WTC11 (cell line): ENCODE measurements at regions not wholly inside any gene's neighbourhood (a gene's known extent, or its start where the extent isn't known, plus 50 kb on each side); places are given as distances from the start of the nearest gene placed in this dataset.

Source experiments
- ATAC-seq: fragments of 200-7000 bp; cut with Tn5 transposase; 2 replicates; pipeline ENCODE4 v1.10.0; 2021; ENCODE audit warnings: mild to moderate bottlenecking, moderate library complexity
- CTCF ChIA-PET: fragments of 300-600 bp; sonication (Branson Sonifier 250); formaldehyde crosslinking; loops from one replicate; lab custom pipeline; 2021; ENCODE audit warnings: antibody characterized with exemption; lab: Charles Lee
- POLR2A ChIA-PET: fragments of 350-600 bp; sonication (Branson Sonifier 250); formaldehyde crosslinking; loops from one replicate; lab custom pipeline; 2021; ENCODE audit warnings: antibody characterized with exemption; lab: Charles Lee
- DNase-seq: peaks from one replicate; pipeline ENCODE4 v3.0.0; 2021; ENCODE audit warnings: low spot score
- H3K27ac Mint-ChIP-seq: 2 replicates; pipeline ENCODE4 v1.8.0; 2021; ENCODE audit warnings: mixed read lengths
- H3K27me3 Mint-ChIP-seq: 2 replicates; pipeline ENCODE4 v1.8.0; 2021; ENCODE audit warnings: low read depth, mild to moderate bottlenecking, moderate library complexity, mixed read lengths
- H3K36me3 Mint-ChIP-seq: 2 replicates; pipeline ENCODE4 v1.8.0; 2021; ENCODE audit warnings: mixed read lengths
- H3K4me1 Mint-ChIP-seq: 2 replicates; pipeline ENCODE4 v1.8.0; 2022; ENCODE audit warnings: mixed read lengths
- H3K4me3 Mint-ChIP-seq: 2 replicates; pipeline ENCODE4 v1.8.0; 2021; ENCODE audit warnings: mild to moderate bottlenecking, moderate library complexity, mixed read lengths
- H3K9me3 Mint-ChIP-seq: 2 replicates; pipeline ENCODE4 v1.8.0; 2021; ENCODE audit warnings: mixed read lengths
- ARID4B ChIP-seq: sonication (generic); formaldehyde crosslinking; IDR thresholded peaks from 2 replicates; pipeline ENCODE4 v1.8.0; 2023; ENCODE audit warnings: missing genetic modification reagents, mild to moderate bottlenecking, borderline replicate concordance
- ATF2 ChIP-seq: sonication (generic); formaldehyde crosslinking; IDR thresholded peaks from 2 replicates; pipeline ENCODE4 v1.8.1; 2022; ENCODE audit warnings: low read depth, missing genetic modification reagents, borderline replicate concordance
- ATF3 ChIP-seq: sonication (generic); formaldehyde crosslinking; conservative IDR thresholded peaks from 2 replicates; pipeline ENCODE4 v1.8.1; 2022; ENCODE audit warnings: mild to moderate bottlenecking, missing genetic modification reagents
- CBFB ChIP-seq: sonication (generic); formaldehyde crosslinking; IDR thresholded peaks from 2 replicates; pipeline ENCODE4 v1.8.1; 2022; ENCODE audit warnings: mild to moderate bottlenecking, low read depth, missing genetic modification reagents
- CREB1 ChIP-seq: sonication (generic); formaldehyde crosslinking; IDR thresholded peaks from 2 replicates; pipeline ENCODE4 v1.8.0; 2023; ENCODE audit warnings: mild to moderate bottlenecking, missing genetic modification reagents
- E2F1 ChIP-seq: sonication (generic); formaldehyde crosslinking; IDR thresholded peaks from 2 replicates; pipeline ENCODE4 v1.8.0; 2022; ENCODE audit warnings: mild to moderate bottlenecking, missing genetic modification reagents
- ETV6 ChIP-seq: sonication (generic); formaldehyde crosslinking; IDR thresholded peaks from 2 replicates; pipeline ENCODE4 v1.8.1; 2022; ENCODE audit warnings: mild to moderate bottlenecking, missing genetic modification reagents
- GRHL2 ChIP-seq: fragments of 250-450 bp; sonication (Bioruptor Pico); IDR thresholded peaks from 2 replicates; pipeline ENCODE4 v1.8.0; 2022; ENCODE audit warnings: mild to moderate bottlenecking, moderate library complexity; ENCODE audit not compliant: insufficient replicate concordance, severe bottlenecking
- IRF2 ChIP-seq: sonication (generic); formaldehyde crosslinking; IDR thresholded peaks from 2 replicates; pipeline ENCODE4 v1.8.0; 2022; ENCODE audit warnings: low read depth, missing genetic modification reagents, borderline replicate concordance
- JAZF1 ChIP-seq: fragments of 250-450 bp; sonication (Bioruptor Pico); IDR thresholded peaks from 2 replicates; pipeline ENCODE4 v1.9.0; 2021; ENCODE audit warnings: moderate library complexity, mild to moderate bottlenecking, inconsistent platforms
- MAX ChIP-seq: sonication (generic); formaldehyde crosslinking; IDR thresholded peaks from 2 replicates; pipeline ENCODE4 v1.8.0; 2022; ENCODE audit warnings: mild to moderate bottlenecking, missing genetic modification reagents
- NFE2L1 ChIP-seq: sonication (generic); formaldehyde crosslinking; IDR thresholded peaks from 2 replicates; pipeline ENCODE4 v1.8.1; 2023; ENCODE audit warnings: missing genetic modification reagents
- NR2C2 ChIP-seq: sonication (generic); formaldehyde crosslinking; IDR thresholded peaks from 2 replicates; pipeline ENCODE4 v1.8.0; 2022; ENCODE audit warnings: mild to moderate bottlenecking, missing genetic modification reagents
- PRRX2 ChIP-seq: fragments of 250-450 bp; sonication (Bioruptor Pico); IDR thresholded peaks from 2 replicates; pipeline ENCODE4 v1.8.0; 2021; ENCODE audit warnings: mild to moderate bottlenecking
- RELA ChIP-seq: sonication (generic); formaldehyde crosslinking; IDR thresholded peaks from 2 replicates; pipeline ENCODE4 v1.8.1; 2022; ENCODE audit warnings: missing genetic modification reagents, mild to moderate bottlenecking, borderline replicate concordance
- TEAD4 ChIP-seq: sonication (generic); formaldehyde crosslinking; IDR thresholded peaks from 2 replicates; pipeline ENCODE4 v1.8.0; 2022; ENCODE audit warnings: mild to moderate bottlenecking, missing genetic modification reagents
- ZBTB21 ChIP-seq: sonication (generic); formaldehyde crosslinking; IDR thresholded peaks from 2 replicates; pipeline ENCODE4 v1.8.1; 2023; ENCODE audit warnings: mild to moderate bottlenecking, missing genetic modification reagents, borderline replicate concordance
- ZNF219 ChIP-seq: sonication (generic); formaldehyde crosslinking; IDR thresholded peaks from 2 replicates; pipeline ENCODE4 v1.8.0; 2023; ENCODE audit warnings: missing genetic modification reagents, mild to moderate bottlenecking, borderline replicate concordance
- ZNF232 ChIP-seq: sonication (generic); formaldehyde crosslinking; IDR thresholded peaks from 2 replicates; pipeline ENCODE4 v1.8.0; 2022; ENCODE audit warnings: mild to moderate bottlenecking, missing genetic modification reagents
- ZNF281 ChIP-seq: sonication (generic); formaldehyde crosslinking; IDR thresholded peaks from 2 replicates; pipeline ENCODE4 v1.8.0; 2023; ENCODE audit warnings: mild to moderate bottlenecking, missing genetic modification reagents
- ZNF423 ChIP-seq: fragments of 250-450 bp; sonication (Bioruptor Pico); IDR thresholded peaks from 2 replicates; pipeline ENCODE4 v2.1.2; 2022; ENCODE audit warnings: mild to moderate bottlenecking, moderate library complexity
- ZNF532 ChIP-seq: fragments of 250-450 bp; sonication (Bioruptor Pico); IDR thresholded peaks from 2 replicates; pipeline ENCODE4 v1.9.0; 2021; ENCODE audit warnings: mild to moderate bottlenecking, borderline replicate concordance

- Mint-ChIP-seq H3K4me3 (no peak overlapping the region), H3K9me3 (peaks cover 7% of the 10 kb centered on the region)
- TF ChIP-seq ZBTB21 (CRISPR knock-in tag) = no peak
- TF ChIP-seq CBFB = no peak
- no peak for TF ChIP-seq ZNF232 (CRISPR knock-in tag)
- TF ChIP-seq, all 79 proteins: peak for 0
- Mint-ChIP-seq H3K4me1 (no peaks in the 10 kb centered on the region), H3K27ac (no peak overlapping the region), H3K27me3 (no peaks in the 10 kb centered on the region), H3K36me3 (no peaks in the 10 kb centered on the region)
- DNase-seq (no peak), ATAC-seq (no peak)
- POLR2A ChIA-PET = interaction anchor here (0.6 kb wide), 1 partner anchor 270 kb away, joined by 5 read pairs; no protein-coding TSS in a partner anchor
- CTCF ChIA-PET = interaction anchor here (0.6 kb wide), 1 partner anchor 820 kb away, joined by 5 read pairs; no protein-coding TSS in a partner anchor
Measured at GRCh38 chr1:105492921-105493320, 1563.6 kb upstream of the PRMT6 start.

- H3K27me3 Mint-ChIP-seq = no peaks in the 10 kb centered on the region
- no peaks in the 10 kb centered on the region for H3K36me3 Mint-ChIP-seq
- no peaks in the 10 kb centered on the region for H3K9me3 Mint-ChIP-seq
- no peak overlapping the region for H3K27ac Mint-ChIP-seq
- ChIA-PET POLR2A (no interaction called here), CTCF (no interaction called here)
- no peaks in the 10 kb centered on the region for H3K4me1 Mint-ChIP-seq
- no peak for DNase-seq
- no peak for ATAC-seq
- H3K4me3 Mint-ChIP-seq = no peak overlapping the region
- TF ChIP-seq NR2C2 (CRISPR knock-in tag) = no peak
- TF ChIP-seq ETV6 = no peak
- TF ChIP-seq ZNF532 (CRISPR knock-in tag) = no peak
- TF ChIP-seq ZNF281 (CRISPR knock-in tag) = no peak
- no peak for TF ChIP-seq ARID4B (CRISPR knock-in tag)
- no peak for TF ChIP-seq IRF2
- no peak for TF ChIP-seq RELA (CRISPR knock-in tag)
- TF ChIP-seq CREB1 (CRISPR knock-in tag) = no peak
- TF ChIP-seq PRRX2 = no peak
- TF ChIP-seq ATF3 (CRISPR knock-in tag) = no peak
- no peak for TF ChIP-seq JAZF1 (CRISPR knock-in tag)
- TF ChIP-seq ATF2 (CRISPR knock-in tag) = no peak
- no peak for TF ChIP-seq TEAD4 (CRISPR knock-in tag)
- no peak for TF ChIP-seq E2F1
- no peak for TF ChIP-seq GRHL2 (CRISPR knock-in tag)
- TF ChIP-seq ZNF423 (CRISPR knock-in tag) = no peak
- no peak for TF ChIP-seq MAX
- TF ChIP-seq ZNF219 = no peak
- TF ChIP-seq NFE2L1 (CRISPR knock-in tag) = no peak
Measured at GRCh38 chr1:105516068-105516467, 1540.4 kb upstream of the PRMT6 start.
